ENCODE measurements at regions not wholly inside any gene's neighbourhood (a gene's known extent, or its start where the extent isn't known, plus 50 kb on each side); places are given as distances from the start of the nearest gene placed in this dataset.

DNA sequence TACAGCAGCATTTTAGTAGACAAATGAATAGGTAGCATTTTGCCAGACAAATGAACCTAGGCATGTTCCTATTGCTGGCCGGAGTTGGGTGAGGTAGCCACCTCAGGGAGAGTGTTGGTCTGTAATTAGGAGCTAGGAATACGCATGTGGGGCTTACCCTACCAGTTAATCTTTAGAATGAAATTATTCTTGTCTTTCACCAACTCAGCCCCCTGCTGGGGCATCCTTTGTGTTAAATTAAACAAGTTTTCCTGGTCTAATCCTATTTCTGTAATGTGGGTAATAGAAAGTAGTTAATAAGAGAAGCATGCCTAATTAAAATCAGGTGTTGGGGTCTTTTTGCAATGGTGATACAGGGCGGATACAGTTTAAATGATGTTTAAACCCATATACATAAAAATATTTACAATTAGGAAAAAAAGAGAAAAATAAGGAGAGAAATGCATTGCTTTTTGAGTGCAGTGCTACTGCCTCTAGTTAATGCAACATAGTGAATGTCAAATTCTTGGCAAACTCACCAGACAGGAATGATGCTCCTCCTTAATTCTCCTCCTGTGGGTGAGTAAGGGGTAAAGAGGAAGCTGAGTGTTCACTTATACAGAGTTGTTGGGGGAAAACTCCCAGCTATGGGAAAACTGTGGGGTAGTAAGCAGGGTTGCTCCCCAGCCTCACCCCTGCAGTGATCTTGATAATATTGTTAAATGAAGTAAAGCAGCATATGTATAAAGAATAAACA, 276.4 kb upstream of the EDNRB start:
- H3K4me1 Mint-ChIP-seq (ENCODE audit: insufficient read depth, unreplicated experiment): no peaks in the 10 kb centered on the region
- BruUV-seq (replicated peaks): no TSS peak
- CTCF ChIA-PET: no interaction called here
- peaks cover 29% of the 10 kb centered on the region for H3K27me3 Mint-ChIP-seq (ENCODE audit: insufficient read depth, unreplicated experiment)
- no peaks in the 10 kb centered on the region for H3K9me3 Mint-ChIP-seq (ENCODE audit: unreplicated experiment)
- H3K4me3 Mint-ChIP-seq (ENCODE audit: unreplicated experiment): no peak overlapping the region
- no peaks in the 10 kb centered on the region for H3K36me3 Mint-ChIP-seq (ENCODE audit: insufficient read depth, unreplicated experiment)
- POLR2A ChIA-PET: interaction anchor here (0.6 kb wide), 1 partner anchor 652 kb away, joined by 3 read pairs; no protein-coding TSS in a partner anchor
- no peak for TF ChIP-seq CTCF (IDR thresholded peaks at IDR 0.05; ENCODE audit: unreplicated experiment)
- intact Hi-C loops (cut with micrococcal nuclease): no loop called here
- DNase-seq (ENCODE audit: unreplicated experiment): no peak
- no peak overlapping the region for H3K27ac Mint-ChIP-seq (ENCODE audit: low read depth, unreplicated experiment)

GRCh38 chr13:78193846-78194245, 275.2 kb upstream of the EDNRB start:
- intact Hi-C loops (cut with micrococcal nuclease): no loop called here
- Mint-ChIP-seq H3K27me3 (ENCODE audit: insufficient read depth, unreplicated experiment) (peaks cover 29% of the 10 kb centered on the region), H3K27ac (ENCODE audit: low read depth, unreplicated experiment) (no peak overlapping the region), H3K4me1 (ENCODE audit: insufficient read depth, unreplicated experiment) (no peaks in the 10 kb centered on the region), H3K9me3 (ENCODE audit: unreplicated experiment) (no peaks in the 10 kb centered on the region), H3K36me3 (ENCODE audit: insufficient read depth, unreplicated experiment) (no peaks in the 10 kb centered on the region), H3K4me3 (ENCODE audit: unreplicated experiment) (no peak overlapping the region)
- no peak for TF ChIP-seq CTCF (IDR thresholded peaks at IDR 0.05; ENCODE audit: unreplicated experiment)
- ChIA-PET POLR2A (interaction anchor here (1.2 kb wide), 1 partner anchor 1044 kb away, joined by 3 read pairs; no protein-coding TSS in a partner anchor), CTCF (no interaction called here)
- no TSS peak for BruUV-seq (replicated peaks)
- DNase-seq (ENCODE audit: unreplicated experiment): no peak

DNA sequence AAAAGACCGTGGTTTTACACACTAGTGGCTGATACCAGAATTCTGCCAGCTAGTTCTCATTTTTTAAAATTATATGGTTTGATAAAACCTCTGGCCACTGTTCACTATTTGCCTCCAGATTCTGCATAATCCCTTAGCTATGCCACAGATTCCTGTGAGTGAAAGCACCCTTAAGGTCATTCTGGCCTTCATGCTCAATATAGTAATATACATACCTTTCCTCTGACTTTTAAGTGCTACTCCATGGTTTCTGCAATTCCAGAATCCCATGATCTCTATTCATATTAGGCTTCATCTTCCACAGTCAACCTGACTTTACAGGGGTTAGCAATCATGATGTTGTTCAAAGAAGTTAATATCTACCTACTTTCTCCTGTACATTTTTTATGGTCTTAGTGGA, 274.1 kb upstream of the EDNRB start:
- Mint-ChIP-seq H3K4me3 (ENCODE audit: unreplicated experiment) (no peak overlapping the region), H3K4me1 (ENCODE audit: insufficient read depth, unreplicated experiment) (no peaks in the 10 kb centered on the region), H3K27me3 (ENCODE audit: insufficient read depth, unreplicated experiment) (peaks cover 25% of the 10 kb centered on the region), H3K27ac (ENCODE audit: low read depth, unreplicated experiment) (no peak overlapping the region), H3K9me3 (ENCODE audit: unreplicated experiment) (no peaks in the 10 kb centered on the region), H3K36me3 (ENCODE audit: insufficient read depth, unreplicated experiment) (no peaks in the 10 kb centered on the region)
- no peak for TF ChIP-seq CTCF (IDR thresholded peaks at IDR 0.05; ENCODE audit: unreplicated experiment)
- DNase-seq (ENCODE audit: unreplicated experiment): no peak
- intact Hi-C loops (cut with micrococcal nuclease): no loop called here
- POLR2A ChIA-PET: interaction anchor here (1.2 kb wide), 1 partner anchor 1045 kb away, joined by 3 read pairs; no protein-coding TSS in a partner anchor
- no TSS peak for BruUV-seq (replicated peaks)
- CTCF ChIA-PET: interaction anchor here (1.7 kb wide), 1 partner anchor 9 kb away, joined by 4 read pairs; no protein-coding TSS in a partner anchor

DNA sequence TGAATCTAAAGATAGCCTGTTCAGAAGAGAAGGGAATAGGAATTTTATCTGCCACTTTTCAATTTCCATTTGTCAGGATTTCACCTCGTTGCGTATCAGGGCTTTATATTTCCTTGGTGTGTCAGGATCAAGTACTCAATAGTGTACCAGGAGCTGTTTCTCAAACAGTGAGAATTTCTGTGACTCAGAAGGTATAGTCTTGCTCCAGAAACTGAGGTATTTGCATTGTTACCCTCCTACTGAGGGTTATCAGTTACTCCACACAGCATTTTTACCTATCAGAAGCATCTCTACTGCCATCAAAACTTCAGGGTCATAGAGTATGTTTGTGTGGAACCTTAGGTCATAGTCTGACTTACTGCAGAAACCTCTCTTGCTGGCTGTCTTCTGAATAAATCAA, 271.7 kb upstream of the EDNRB start:
- Mint-ChIP-seq H3K36me3 (ENCODE audit: insufficient read depth, unreplicated experiment) (no peaks in the 10 kb centered on the region), H3K4me1 (ENCODE audit: insufficient read depth, unreplicated experiment) (no peaks in the 10 kb centered on the region), H3K27me3 (ENCODE audit: insufficient read depth, unreplicated experiment) (peaks cover 24% of the 10 kb centered on the region), H3K27ac (ENCODE audit: low read depth, unreplicated experiment) (no peak overlapping the region), H3K9me3 (ENCODE audit: unreplicated experiment) (no peaks in the 10 kb centered on the region), H3K4me3 (ENCODE audit: unreplicated experiment) (no peak overlapping the region)
- no TSS peak for BruUV-seq (replicated peaks)
- no peak for TF ChIP-seq CTCF (IDR thresholded peaks at IDR 0.05; ENCODE audit: unreplicated experiment)
- intact Hi-C loops (cut with micrococcal nuclease): no loop called here
- CTCF ChIA-PET: interaction anchor here (0.7 kb wide), 1 partner anchor 147 kb away, joined by 3 read pairs; no protein-coding TSS in a partner anchor
- DNase-seq (ENCODE audit: unreplicated experiment): no peak
- POLR2A ChIA-PET: no interaction called here
